DMS53 treated with DMSO at 0.1 percent for 48 hours (cell line): ENCODE measurements at regions not wholly inside any gene's neighbourhood (a gene's known extent, or its start where the extent isn't known, plus 50 kb on each side); places are given as distances from the start of the nearest gene placed in this dataset.

Experiments
- DNase-seq: peaks from one replicate; lab custom pipeline; 2025; ENCODE audit not compliant: unreplicated experiment; lab: John Stamatoyannopoulos, UW

- DNase-seq = no peak
Measured at GRCh38 chr13:87872813-87873212, 201.6 kb downstream of the SLITRK5 start.

- DNase-seq = no peak
Measured at GRCh38 chr13:87877477-87877876, 206.3 kb downstream of the SLITRK5 start.

GRCh38 chr13:87878706-87879105 lies 207.5 kb downstream of the SLITRK5 start:
- no peak for DNase-seq

GRCh38 chr13:87884884-87885283 lies 213.7 kb downstream of the SLITRK5 start:
- DNase-seq = peak; percentile 37

GRCh38 chr13:87887459-87888123 lies 216.4 kb downstream of the SLITRK5 start:
- DNase-seq = no peak

GRCh38 chr13:87889254-87889653 lies 218.1 kb downstream of the SLITRK5 start:
- peak; percentile 50 for DNase-seq

- no peak for DNase-seq
Measured at GRCh38 chr13:87893186-87893585, 222.0 kb downstream of the SLITRK5 start.

- DNase-seq = no peak
Measured at GRCh38 chr13:87894059-87894458, 222.9 kb downstream of the SLITRK5 start.

- no peak for DNase-seq
Measured at GRCh38 chr13:87903553-87903952, 232.4 kb downstream of the SLITRK5 start.

GRCh38 chr13:87906411-87906810 lies 235.2 kb downstream of the SLITRK5 start:
- no peak for DNase-seq

GRCh38 chr13:87907202-87907601 lies 236.0 kb downstream of the SLITRK5 start:
- DNase-seq = no peak

- no peak for DNase-seq
Measured at GRCh38 chr13:87919956-87920355, 248.8 kb downstream of the SLITRK5 start.

- no peak for DNase-seq
Measured at GRCh38 chr13:87923753-87924152, 252.6 kb downstream of the SLITRK5 start.

GRCh38 chr13:87925006-87925405 lies 253.8 kb downstream of the SLITRK5 start:
- DNase-seq = no peak

- no peak for DNase-seq
Measured at GRCh38 chr13:87940776-87941175, 269.6 kb downstream of the SLITRK5 start.

- DNase-seq = no peak
Measured at GRCh38 chr13:87941226-87941625, 270.1 kb downstream of the SLITRK5 start.

GRCh38 chr13:87942205-87942604 lies 271.0 kb downstream of the SLITRK5 start:
- DNase-seq = no peak

- no peak for DNase-seq
Measured at GRCh38 chr13:87944038-87944437, 272.9 kb downstream of the SLITRK5 start.

GRCh38 chr13:87952377-87952776 lies 281.2 kb downstream of the SLITRK5 start:
- DNase-seq = no peak

- DNase-seq = no peak
Measured at GRCh38 chr13:87953381-87953780, 282.2 kb downstream of the SLITRK5 start.

- no peak for DNase-seq
Measured at GRCh38 chr13:87954091-87954490, 282.9 kb downstream of the SLITRK5 start.

- DNase-seq = no peak
Measured at GRCh38 chr13:87961546-87961945, 290.4 kb downstream of the SLITRK5 start.

GRCh38 chr13:87972568-87972967 lies 301.4 kb downstream of the SLITRK5 start:
- DNase-seq = no peak
